C4-2B (cell line): ENCODE measurements at regions not wholly inside any gene's neighbourhood (a gene's known extent, or its start where the extent isn't known, plus 50 kb on each side); places are given as distances from the start of the nearest gene placed in this dataset.

Source experiments
- H3K27ac ChIP-seq: fragments of 450-650 bp; 2 replicates; pipeline ENCODE4 v1.5.1; 2017
- CTCF ChIP-seq: fragments of 450-650 bp; conservative IDR thresholded peaks from 2 replicates; pipeline ENCODE4 v1.5.1; 2017; ENCODE audit warnings: mild to moderate bottlenecking
- ZFX ChIP-seq: fragments of 450-650 bp; IDR thresholded peaks from 2 replicates; pipeline ENCODE4 v1.6.1; 2017

GRCh38 chr2:204343685-204344084 is 201.6 kb upstream of the PARD3B start:
- H3K27ac ChIP-seq, result no peak overlapping the region
- no peak for TF ChIP-seq ZFX
- TF ChIP-seq CTCF, result no peak

- TF ChIP-seq CTCF, result no peak
- no peak for TF ChIP-seq ZFX
- H3K27ac ChIP-seq, result no peak overlapping the region
Observed at GRCh38 chr2:204344119-204344518, 201.2 kb upstream of the PARD3B start.

- TF ChIP-seq CTCF, result no peak
- TF ChIP-seq ZFX, result no peak
- H3K27ac ChIP-seq, result no peak overlapping the region
Observed at GRCh38 chr2:204346906-204347305, 198.4 kb upstream of the PARD3B start.

- no peak overlapping the region for H3K27ac ChIP-seq
- TF ChIP-seq ZFX, result no peak
Observed at GRCh38 chr2:204353823-204354222, 191.5 kb upstream of the PARD3B start.

- TF ChIP-seq CTCF (no peak), ZFX (no peak)
- no peak overlapping the region for H3K27ac ChIP-seq
Observed at GRCh38 chr2:204354442-204354856, 190.8 kb upstream of the PARD3B start.

GRCh38 chr2:204355688-204356087 is 189.6 kb upstream of the PARD3B start:
- no peak for TF ChIP-seq ZFX
- TF ChIP-seq CTCF, result no peak
- H3K27ac ChIP-seq, result no peak overlapping the region

- TF ChIP-seq CTCF (no peak), ZFX (no peak)
Observed at GRCh38 chr2:204356151-204356641, 189.1 kb upstream of the PARD3B start.

GRCh38 chr2:204357286-204357685 is 188.0 kb upstream of the PARD3B start:
- TF ChIP-seq ZFX (no peak), CTCF (no peak)
- no peak overlapping the region for H3K27ac ChIP-seq

More at GRCh38 chr2:204356151-204356641, 189.1 kb upstream of the PARD3B start:
- H3K27ac ChIP-seq, result no peak overlapping the region
